NCI-H2107 treated with DMSO at 0.1 percent for 48 hours (cell line): ENCODE measurements at regions not wholly inside any gene's neighbourhood (a gene's known extent, or its start where the extent isn't known, plus 50 kb on each side); places are given as distances from the start of the nearest gene placed in this dataset.

ENCODE experiments used
- DNase-seq: peaks from one replicate; lab custom pipeline; 2025; ENCODE audit not compliant: unreplicated experiment; lab: John Stamatoyannopoulos, UW

DNA sequence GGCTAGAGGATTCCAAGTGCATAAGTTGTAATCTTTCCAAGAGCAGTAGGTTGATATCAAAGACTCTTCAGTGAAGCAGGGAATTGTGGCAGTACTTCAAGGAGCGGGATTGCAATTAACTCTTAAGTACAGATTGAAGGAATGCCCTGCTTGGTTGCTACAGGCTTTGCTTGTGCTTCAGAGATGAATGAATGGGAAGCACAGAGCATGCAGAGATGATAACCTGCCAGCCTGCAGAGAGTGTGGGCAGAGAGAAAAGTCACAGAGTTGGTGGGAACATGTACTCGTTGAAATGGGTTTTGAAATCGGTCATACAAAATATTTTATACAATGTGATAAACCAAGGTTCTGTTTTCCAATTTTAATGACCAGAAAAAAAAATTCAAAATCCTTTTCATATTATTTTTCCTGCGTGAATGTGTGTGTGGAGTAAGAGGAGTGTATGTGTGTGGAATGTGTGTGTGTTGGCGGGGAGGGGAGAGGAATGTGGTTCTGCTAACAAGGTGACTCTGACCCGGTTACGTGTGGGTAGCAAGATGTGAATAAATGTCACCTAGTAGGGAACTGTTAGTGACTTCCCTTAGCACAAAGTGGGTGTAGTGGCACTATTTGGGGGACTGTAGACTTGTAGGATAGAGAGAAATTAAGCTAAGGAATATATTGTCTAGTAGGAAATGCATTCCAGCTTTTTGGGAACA, 697.8 kb downstream of the GATA3 start:
- DNase-seq: no peak

DNA sequence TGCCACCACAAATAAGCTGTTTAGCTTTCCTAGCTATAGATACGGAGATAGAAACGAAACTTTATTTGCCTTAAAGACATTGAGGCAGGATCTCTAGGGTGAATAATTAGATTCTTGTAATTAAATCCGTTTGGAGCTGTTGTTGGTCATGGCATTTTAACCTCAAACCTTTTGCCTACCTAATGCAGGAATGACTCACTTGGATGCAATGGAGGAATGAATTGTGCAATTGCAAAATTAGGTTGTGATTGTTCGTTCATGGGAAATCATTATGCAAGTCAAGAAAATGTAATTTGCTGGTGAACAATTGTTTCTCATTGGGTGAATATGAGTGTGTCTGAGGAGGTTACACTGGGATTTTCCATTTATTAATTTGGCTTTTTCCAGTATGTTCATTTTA, 703.5 kb downstream of the GATA3 start:
- no peak for DNase-seq

- no peak for DNase-seq
Observed at GRCh38 chr10:8766899-8767298, 712.4 kb downstream of the GATA3 start.

GRCh38 chr10:8767591-8767990, 713.1 kb downstream of the GATA3 start:
- DNase-seq: no peak

DNA sequence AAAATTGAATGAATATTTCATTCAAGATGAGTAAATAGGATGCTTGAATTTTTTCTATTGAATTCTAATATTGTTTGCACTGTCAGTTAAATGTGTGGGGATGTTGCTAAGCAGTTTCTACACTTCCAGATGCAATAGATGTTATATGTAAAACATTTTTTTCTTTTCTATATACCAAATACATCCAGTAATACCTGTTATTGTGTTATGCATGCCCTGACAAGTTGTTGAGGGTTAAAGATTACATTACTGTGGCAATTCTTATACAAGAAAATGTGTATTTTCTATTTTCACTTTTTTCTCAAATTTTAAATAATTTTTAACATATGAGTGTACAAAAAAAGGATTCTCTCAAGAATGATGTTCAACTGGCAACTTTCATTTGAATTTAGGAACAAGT, 713.9 kb downstream of the GATA3 start:
- no peak for DNase-seq

DNA sequence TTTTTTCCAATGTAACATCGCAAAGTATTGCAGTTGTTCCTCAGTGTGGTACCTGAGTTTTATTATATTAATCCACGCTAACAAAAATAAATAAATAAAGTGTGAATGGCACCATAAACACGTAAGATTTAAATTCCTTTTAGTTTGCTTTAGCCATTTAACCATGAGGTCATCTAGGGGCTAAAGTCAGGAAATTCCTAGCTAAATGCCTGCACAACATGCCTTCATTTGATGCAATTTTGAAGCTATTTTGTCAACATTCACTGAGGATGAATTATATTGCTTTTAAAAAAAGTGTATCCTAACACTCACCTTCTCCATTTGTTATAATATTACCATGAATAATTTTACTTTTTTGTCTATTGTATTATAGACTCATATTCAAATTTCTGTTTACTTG, 714.4 kb downstream of the GATA3 start:
- no peak for DNase-seq

GRCh38 chr10:8776926-8777622, 722.6 kb downstream of the GATA3 start:
- no peak for DNase-seq

DNA sequence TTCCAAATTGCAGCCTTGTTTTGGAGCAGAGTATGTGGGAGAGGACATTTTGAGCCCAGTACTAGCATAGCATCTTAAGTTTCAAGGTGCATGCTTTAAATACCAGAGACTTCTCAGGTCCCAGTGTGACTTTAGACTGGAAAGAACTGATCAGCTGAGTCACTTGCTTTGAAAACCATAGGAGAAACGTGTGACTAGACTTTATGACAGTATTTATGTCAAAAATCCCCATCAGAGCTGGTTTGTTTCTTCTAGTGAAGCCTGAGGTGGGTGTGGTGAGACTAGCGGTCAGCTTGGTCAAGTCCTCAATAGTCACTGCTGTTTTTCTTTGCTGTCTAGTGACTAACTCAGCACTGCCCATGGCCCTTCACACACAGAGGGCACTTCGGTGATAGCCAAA, 724.2 kb downstream of the GATA3 start:
- no peak for DNase-seq

GRCh38 chr10:8787649-8788048, 733.2 kb downstream of the GATA3 start:
- DNase-seq: no peak

- no peak for DNase-seq
Observed at GRCh38 chr10:8790390-8790789, 735.9 kb downstream of the GATA3 start.

- no peak for DNase-seq
Observed at GRCh38 chr10:8794860-8795259, 740.4 kb downstream of the GATA3 start.

GRCh38 chr10:8800426-8800825, 745.9 kb downstream of the GATA3 start:
- no peak for DNase-seq

- DNase-seq: no peak
Observed at GRCh38 chr10:8803992-8804391, 749.5 kb downstream of the GATA3 start.

GRCh38 chr10:8810677-8811076, 756.2 kb downstream of the GATA3 start:
- DNase-seq: no peak

DNA sequence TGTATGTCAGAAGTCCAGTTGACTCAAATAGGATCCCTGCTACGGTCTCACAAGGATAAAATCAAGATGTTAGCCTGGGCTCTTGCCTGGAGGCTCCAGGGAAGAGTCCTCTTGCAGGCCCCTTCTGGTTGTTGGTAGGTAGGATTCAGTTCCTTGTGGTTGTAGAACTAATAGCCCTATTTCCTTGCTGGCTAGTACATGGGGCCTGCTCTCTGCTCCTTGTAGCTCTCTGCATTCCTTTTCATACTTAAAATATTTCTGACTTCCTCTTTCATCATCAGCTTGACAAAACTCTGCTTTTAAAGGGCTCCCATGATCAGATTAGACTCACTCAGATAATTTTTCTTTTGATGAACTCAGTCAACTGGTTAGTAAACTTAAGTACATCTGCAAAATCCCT, 756.7 kb downstream of the GATA3 start:
- no peak for DNase-seq

GRCh38 chr10:8815969-8816368, 761.5 kb downstream of the GATA3 start:
- no peak for DNase-seq

DNA sequence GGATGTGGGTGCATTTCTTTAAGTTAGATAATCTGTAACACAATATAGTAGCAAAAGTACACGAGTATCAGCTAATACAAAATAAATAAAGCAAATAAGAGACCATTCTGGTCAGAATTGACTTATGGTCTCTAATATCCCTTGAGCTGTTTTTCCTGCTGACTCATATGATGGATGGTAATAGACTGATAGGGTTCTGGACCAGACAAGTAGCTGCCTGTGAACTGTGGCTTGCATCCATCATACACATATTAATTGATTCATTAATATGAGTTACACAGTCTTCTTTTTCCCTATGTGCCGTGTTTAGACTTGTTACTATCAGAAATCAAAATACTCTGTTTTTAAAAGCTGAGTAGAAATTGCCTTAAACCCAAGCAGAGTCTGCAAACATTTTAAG, 762.8 kb downstream of the GATA3 start:
- no peak for DNase-seq

DNA sequence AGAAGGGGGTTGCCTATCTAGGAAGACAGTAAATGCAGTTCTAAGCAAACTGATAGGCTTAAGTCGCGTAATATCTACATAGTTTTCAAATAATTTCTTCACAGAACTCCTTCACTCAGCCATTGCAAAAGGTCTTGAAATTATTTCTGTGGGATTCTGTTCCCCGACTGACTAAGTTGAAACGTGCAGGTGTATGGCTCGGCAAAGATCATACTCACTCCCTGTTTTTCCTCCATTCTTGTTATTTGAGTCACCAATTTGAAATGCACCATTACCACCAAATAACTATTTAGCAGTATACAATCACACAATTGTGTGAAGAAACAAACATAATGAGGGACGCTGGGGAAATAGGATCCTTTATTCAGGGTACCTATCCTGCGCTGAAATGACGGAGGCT, 771.1 kb downstream of the GATA3 start:
- no peak for DNase-seq

- DNase-seq: no peak
Observed at GRCh38 chr10:8829592-8829991, 775.1 kb downstream of the GATA3 start.

GRCh38 chr10:8830048-8830447, 775.6 kb downstream of the GATA3 start:
- DNase-seq: no peak

DNA sequence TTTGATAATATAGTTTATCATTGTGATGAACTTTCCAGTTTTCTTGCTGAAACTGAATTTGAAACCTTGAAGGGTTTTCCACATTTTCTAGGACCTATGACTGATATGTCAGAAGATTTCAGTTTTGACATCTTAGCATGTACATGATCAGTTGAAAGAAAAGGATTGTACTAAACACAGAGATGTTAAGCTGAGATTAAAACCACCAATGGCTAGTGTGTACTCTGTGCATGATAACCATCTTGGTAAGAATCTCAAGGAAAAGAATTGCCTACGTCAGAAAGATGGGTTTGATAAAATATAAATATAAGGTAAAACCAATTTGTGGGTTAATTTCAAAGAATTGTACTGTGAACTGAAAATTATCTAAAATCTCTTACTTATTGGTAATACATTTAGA, 776.4 kb downstream of the GATA3 start:
- DNase-seq: no peak

- DNase-seq: no peak
Observed at GRCh38 chr10:8835453-8836167, 781.1 kb downstream of the GATA3 start.
